ENCODE measurements at regions not wholly inside any gene's neighbourhood (a gene's known extent, or its start where the extent isn't known, plus 50 kb on each side); places are given as distances from the start of the nearest gene placed in this dataset.

- no peak for DNase-seq (ENCODE audit: extremely low read depth in 1 of 11, low read depth in 9 of 11, low spot score in 4 of 11)
These were observed 463.4 kb downstream of the MAFB start for GRCh38 chr20:40225596-40225995.

GRCh38 chr20:40223810-40224209 lies 465.2 kb downstream of the MAFB start:
- no peak for DNase-seq (ENCODE audit: extremely low read depth in 1 of 11, low read depth in 9 of 11, low spot score in 4 of 11)

- DNase-seq (ENCODE audit: extremely low read depth in 1 of 11, low read depth in 9 of 11, low spot score in 4 of 11), result no peak
These were observed 470.1 kb downstream of the MAFB start for GRCh38 chr20:40218971-40219370.

DNA sequence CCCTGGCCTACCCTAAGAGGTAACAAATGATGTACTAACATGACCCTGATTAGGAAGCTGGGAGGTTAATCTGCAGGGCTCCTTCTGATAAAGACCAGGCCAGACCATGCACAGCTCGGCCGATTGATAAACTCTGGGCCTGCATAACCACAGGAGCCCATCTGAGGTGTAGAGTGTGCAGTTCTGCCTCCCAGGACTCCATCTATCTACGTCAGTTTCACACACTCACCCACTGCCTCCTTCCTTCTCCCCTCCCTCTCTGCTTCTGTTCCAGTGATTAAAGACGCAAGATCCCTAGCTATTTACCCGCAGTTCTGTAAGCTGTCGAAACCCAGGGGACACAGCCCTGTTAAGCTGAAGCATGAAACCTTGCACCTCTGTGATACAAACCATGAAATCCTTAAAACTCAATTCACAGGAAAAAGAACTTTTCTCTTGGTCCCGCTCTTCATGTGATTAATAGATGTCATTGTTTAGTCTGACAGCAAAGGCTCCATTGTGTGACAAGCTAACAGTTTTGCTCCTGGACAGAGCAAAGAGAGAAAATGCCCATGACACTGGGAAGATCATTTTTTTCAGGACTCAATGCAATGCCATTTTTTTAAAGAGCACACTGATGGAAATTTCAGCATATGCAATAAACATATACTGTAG lies 470.6 kb downstream of the MAFB start:
- no peak for DNase-seq (ENCODE audit: extremely low read depth in 1 of 11, low read depth in 9 of 11, low spot score in 4 of 11)

GRCh38 chr20:40207655-40208054 lies 481.4 kb downstream of the MAFB start:
- no peak for DNase-seq (ENCODE audit: extremely low read depth in 1 of 11, low read depth in 9 of 11, low spot score in 4 of 11)

DNA sequence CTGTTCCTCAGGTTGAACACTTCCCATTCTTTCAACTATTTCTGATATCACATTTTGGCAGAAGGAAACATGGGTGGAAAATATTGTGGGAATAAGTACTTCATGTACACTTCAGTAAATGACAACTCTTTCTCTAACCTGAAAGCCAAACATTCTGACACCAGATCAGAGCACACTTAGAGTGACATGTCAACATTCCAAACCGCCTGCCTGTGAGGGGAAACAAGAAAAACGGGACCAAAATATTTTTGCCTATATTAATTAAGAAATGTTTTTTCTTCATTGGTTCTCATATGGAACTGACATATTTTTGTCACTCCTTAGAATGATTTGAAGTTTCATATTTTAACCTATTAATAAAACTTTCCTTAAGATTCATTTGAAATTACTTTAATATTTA lies 483.1 kb downstream of the MAFB start:
- no peak for DNase-seq (ENCODE audit: extremely low read depth in 1 of 11, low read depth in 9 of 11, low spot score in 4 of 11)

GRCh38 chr20:40203032-40203431 lies 486.0 kb downstream of the MAFB start:
- no peak for DNase-seq (ENCODE audit: extremely low read depth in 1 of 11, low read depth in 9 of 11, low spot score in 4 of 11)

GRCh38 chr20:40197691-40198090 lies 491.3 kb downstream of the MAFB start:
- DNase-seq (ENCODE audit: extremely low read depth in 1 of 11, low read depth in 9 of 11, low spot score in 4 of 11), result peak in 9 of 11 donors; percentile 17 to 52 (median 24)

- DNase-seq (ENCODE audit: extremely low read depth in 1 of 11, low read depth in 9 of 11, low spot score in 4 of 11), result no peak
These were observed 492.1 kb downstream of the MAFB start for GRCh38 chr20:40196846-40197436.

DNA sequence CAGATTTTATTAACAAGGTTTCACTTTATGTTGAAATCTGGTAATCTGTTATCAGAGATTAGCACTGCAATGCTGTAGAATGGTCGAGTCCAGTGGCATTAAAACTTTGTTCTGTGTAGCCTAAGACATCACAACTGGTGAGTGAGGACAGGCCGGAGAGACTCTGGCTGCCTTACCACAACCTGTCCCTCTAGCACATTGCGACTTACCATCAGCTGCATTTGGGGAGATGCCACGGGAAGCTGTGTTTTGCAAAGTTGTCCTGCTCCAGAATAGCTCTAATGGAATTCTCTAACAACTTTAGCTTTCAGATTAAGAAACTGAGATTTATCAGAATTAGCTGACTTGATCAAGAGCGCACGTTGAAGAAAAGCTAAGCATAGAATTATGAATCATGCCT lies 493.3 kb downstream of the MAFB start:
- DNase-seq (ENCODE audit: extremely low read depth in 1 of 11, low read depth in 9 of 11, low spot score in 4 of 11), result no peak

- DNase-seq (ENCODE audit: extremely low read depth in 1 of 11, low read depth in 9 of 11, low spot score in 4 of 11), result no peak
These were observed 496.5 kb downstream of the MAFB start for GRCh38 chr20:40192529-40192928.

GRCh38 chr20:40192081-40192480 lies 497.0 kb downstream of the MAFB start:
- DNase-seq (ENCODE audit: extremely low read depth in 1 of 11, low read depth in 9 of 11, low spot score in 4 of 11), result no peak

GRCh38 chr20:40191573-40191972 lies 497.5 kb downstream of the MAFB start:
- DNase-seq (ENCODE audit: extremely low read depth in 1 of 11, low read depth in 9 of 11, low spot score in 4 of 11), result no peak

- DNase-seq (ENCODE audit: extremely low read depth in 1 of 11, low read depth in 9 of 11, low spot score in 4 of 11), result no peak
These were observed 499.4 kb downstream of the MAFB start for GRCh38 chr20:40189621-40190020.

- DNase-seq (ENCODE audit: extremely low read depth in 1 of 11, low read depth in 9 of 11, low spot score in 4 of 11), result no peak
These were observed 500.7 kb downstream of the MAFB start for GRCh38 chr20:40188319-40188718.

GRCh38 chr20:40186826-40187225 lies 502.2 kb downstream of the MAFB start:
- DNase-seq (ENCODE audit: extremely low read depth in 1 of 11, low read depth in 9 of 11, low spot score in 4 of 11), result no peak

DNA sequence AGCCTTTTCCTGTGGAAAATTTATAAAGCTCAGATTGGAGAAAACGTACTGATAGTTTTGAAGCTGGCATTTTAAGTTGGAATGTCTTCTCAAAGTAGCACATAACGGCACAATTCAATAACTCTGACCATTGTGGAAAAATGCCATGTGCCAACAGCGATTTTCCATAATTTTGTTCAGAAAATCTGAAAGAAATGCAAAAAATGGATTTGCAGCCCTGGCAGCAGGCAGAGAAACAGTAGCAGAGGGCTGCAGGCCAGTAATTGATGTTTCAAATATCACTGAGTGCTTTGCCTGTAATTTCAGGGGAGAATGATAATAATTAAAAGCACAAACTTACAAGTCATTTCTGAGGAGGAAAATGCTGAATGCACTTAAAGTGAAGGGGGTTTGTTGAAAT lies 507.4 kb downstream of the MAFB start:
- DNase-seq (ENCODE audit: extremely low read depth in 1 of 11, low read depth in 9 of 11, low spot score in 4 of 11), result no peak

GRCh38 chr20:40176098-40176841 lies 512.8 kb downstream of the MAFB start:
- no peak for DNase-seq (ENCODE audit: extremely low read depth in 1 of 11, low read depth in 9 of 11, low spot score in 4 of 11)

GRCh38 chr20:40175296-40175695 lies 513.7 kb downstream of the MAFB start:
- no peak for DNase-seq (ENCODE audit: extremely low read depth in 1 of 11, low read depth in 9 of 11, low spot score in 4 of 11)

- DNase-seq (ENCODE audit: extremely low read depth in 1 of 11, low read depth in 9 of 11, low spot score in 4 of 11), result no peak
These were observed 515.2 kb downstream of the MAFB start for GRCh38 chr20:40173872-40174271.

Data from renal cortex interstitium (tissue), 11 donors.